Lower lobe of right lung (tissue), 1 donor: ENCODE measurements at regions not wholly inside any gene's neighbourhood (a gene's known extent, or its start where the extent isn't known, plus 50 kb on each side); places are given as distances from the start of the nearest gene placed in this dataset. TPM values are rescaled to one million over a fixed set of nuclear protein-coding genes. Genes with fewer than 3 reads are reported as not detected.

Experiments
- microRNA-seq: library from miRNA; unstranded; fragments of <30 nt; microRNA quantifications from one replicate; pipeline ENCODE4 v1.2.0, GENCODE V29; 2020; ENCODE audit warnings: borderline number of aligned reads
- donor health status: DM: no; HTN: yes; CAD: no; lungs with severe emphysema.

Small RNAs in the stretch of these regions (microRNA-seq; reads per million reads assigned to microRNA genes)
- gene MIR663B: not detected
